ENCODE measurements at regions not wholly inside any gene's neighbourhood (a gene's known extent, or its start where the extent isn't known, plus 50 kb on each side); places are given as distances from the start of the nearest gene placed in this dataset.

DNA sequence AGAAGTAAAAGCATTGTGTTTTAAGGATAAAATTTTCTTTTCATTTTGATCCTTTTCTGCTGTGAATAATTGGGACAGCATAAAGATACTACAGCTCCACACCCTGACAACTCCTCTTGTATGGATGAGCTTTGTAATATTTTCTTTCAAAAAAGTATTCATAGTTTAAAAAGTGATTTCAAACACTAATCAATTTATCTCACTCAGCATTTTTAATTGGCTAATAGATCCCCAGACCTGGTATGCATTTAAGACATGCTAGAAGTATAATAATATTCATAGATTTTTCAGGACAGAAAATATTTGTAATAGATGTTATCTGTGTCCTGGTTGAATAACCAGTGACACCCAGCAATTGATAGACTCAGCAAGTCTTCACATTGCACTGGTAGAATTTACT, 510.7 kb downstream of the RIT2 start:
- no peaks in the 10 kb centered on the region for H3K4me1 Mint-ChIP-seq
- H3K27me3 Mint-ChIP-seq: no peaks in the 10 kb centered on the region
- no peaks in the 10 kb centered on the region for H3K36me3 Mint-ChIP-seq (ENCODE audit: low read depth)
- DNase-seq (no peak), ATAC-seq (no peak)
- H3K9me3 ChIP-seq (ENCODE audit: control insufficient read depth, low read length, poor library complexity, severe bottlenecking): no peaks in the 10 kb centered on the region
- H3K4me3 Mint-ChIP-seq: no peak overlapping the region
- no peak overlapping the region for H3K27ac Mint-ChIP-seq

DNA sequence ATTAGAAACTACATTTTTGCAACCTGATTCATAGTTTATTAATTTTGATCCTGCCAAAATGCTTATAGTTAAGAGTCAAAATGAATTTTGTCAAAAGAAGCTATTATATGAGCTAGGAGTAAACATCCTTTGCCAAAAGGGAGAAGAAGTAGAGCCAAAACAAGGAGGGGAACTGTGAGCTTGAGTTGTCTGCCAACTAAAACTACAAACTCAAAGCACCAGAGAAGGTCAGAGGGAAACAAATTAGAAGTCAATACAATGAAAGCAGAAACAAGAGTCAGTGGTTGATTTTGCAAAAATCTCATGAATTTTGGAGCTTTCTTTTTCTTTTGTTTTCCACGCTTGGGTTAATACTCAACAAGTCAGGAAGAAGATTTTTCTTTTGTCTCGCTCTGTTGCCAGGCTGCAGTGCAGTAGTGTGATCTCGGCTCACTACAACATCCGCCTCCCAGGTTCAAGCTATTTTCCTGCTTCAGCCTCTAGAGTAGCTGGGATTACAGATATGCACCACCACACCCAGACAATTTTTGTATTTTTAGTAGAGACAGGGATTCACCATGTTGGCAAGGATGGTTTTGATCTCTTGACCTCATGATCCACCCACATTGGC, 508.5 kb downstream of the RIT2 start:
- Mint-ChIP-seq H3K27ac (no peak overlapping the region), H3K27me3 (no peaks in the 10 kb centered on the region), H3K4me3 (no peak overlapping the region), H3K36me3 (ENCODE audit: low read depth) (no peaks in the 10 kb centered on the region), H3K4me1 (no peaks in the 10 kb centered on the region)
- H3K9me3 ChIP-seq (ENCODE audit: control insufficient read depth, low read length, poor library complexity, severe bottlenecking): no peaks in the 10 kb centered on the region
- DNase-seq: no peak
- no peak for ATAC-seq

DNA sequence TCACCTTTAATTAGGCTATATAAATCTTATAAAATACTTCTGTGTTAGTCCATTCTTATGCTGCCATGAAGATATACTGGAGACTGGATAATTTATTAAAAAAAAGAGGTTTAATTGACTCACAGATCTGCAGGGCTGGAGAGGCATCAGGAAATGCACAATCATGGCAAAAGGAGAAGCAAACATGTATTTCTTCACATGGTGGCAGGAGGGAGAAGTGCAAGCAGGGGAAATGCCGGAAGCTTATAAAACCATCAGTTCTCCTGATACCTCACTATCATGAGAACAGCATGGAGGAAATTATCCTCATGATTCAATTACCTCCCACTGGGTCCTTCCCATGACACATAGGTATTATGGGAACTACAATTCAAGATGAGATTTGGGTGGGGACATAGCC, 504.4 kb downstream of the RIT2 start:
- Mint-ChIP-seq H3K4me1 (no peaks in the 10 kb centered on the region), H3K27ac (no peak overlapping the region), H3K36me3 (ENCODE audit: low read depth) (no peaks in the 10 kb centered on the region), H3K4me3 (no peak overlapping the region), H3K27me3 (no peaks in the 10 kb centered on the region)
- DNase-seq (no peak), ATAC-seq (no peak)
- H3K9me3 ChIP-seq (ENCODE audit: control insufficient read depth, low read length, poor library complexity, severe bottlenecking): no peaks in the 10 kb centered on the region

DNA sequence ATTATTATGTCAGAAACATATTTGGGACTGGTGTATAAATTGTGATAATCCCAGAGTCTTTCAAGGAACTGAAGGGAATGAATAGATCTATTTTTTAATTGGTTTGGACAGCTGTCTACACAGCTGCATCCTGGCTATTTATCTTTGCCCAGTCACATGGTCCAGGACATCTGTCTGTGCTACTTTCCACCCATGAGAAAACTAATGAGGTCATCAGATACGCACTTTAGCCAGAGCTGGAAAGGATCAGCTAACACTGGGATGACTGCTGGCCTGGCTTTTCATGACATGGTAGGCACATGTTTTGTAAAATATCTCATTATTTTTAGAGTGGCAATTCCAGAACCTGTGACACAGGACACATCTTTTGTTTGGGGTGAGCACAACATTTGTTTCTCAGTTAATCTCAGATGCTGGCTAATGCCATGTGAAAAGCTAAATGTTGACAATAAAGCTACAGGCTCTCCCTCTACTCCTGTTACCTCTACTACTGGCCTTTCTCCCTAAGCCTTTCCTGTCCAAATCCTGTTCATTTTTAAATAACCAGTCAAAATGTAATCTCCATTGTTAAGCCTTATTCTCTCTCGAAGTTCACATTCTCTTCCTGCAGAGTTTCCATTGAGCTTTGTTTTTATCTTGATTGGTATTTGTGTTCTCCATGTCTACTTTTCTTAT, 500.7 kb downstream of the RIT2 start:
- H3K9me3 ChIP-seq (ENCODE audit: control insufficient read depth, low read length, poor library complexity, severe bottlenecking): no peaks in the 10 kb centered on the region
- ATAC-seq: no peak
- Mint-ChIP-seq H3K4me3 (no peak overlapping the region), H3K27me3 (no peaks in the 10 kb centered on the region), H3K27ac (no peak overlapping the region), H3K36me3 (ENCODE audit: low read depth) (no peaks in the 10 kb centered on the region), H3K4me1 (no peaks in the 10 kb centered on the region)
- no peak for DNase-seq

GRCh38 chr18:42617221-42617620, 498.3 kb downstream of the RIT2 start:
- no peak for DNase-seq
- Mint-ChIP-seq H3K4me1 (no peaks in the 10 kb centered on the region), H3K27ac (no peak overlapping the region), H3K27me3 (no peaks in the 10 kb centered on the region), H3K36me3 (ENCODE audit: low read depth) (no peaks in the 10 kb centered on the region), H3K4me3 (no peak overlapping the region)
- H3K9me3 ChIP-seq (ENCODE audit: control insufficient read depth, low read length, poor library complexity, severe bottlenecking): no peaks in the 10 kb centered on the region
- ATAC-seq: no peak

GRCh38 chr18:42619771-42620170, 495.7 kb downstream of the RIT2 start:
- H3K9me3 ChIP-seq (ENCODE audit: control insufficient read depth, low read length, poor library complexity, severe bottlenecking): no peaks in the 10 kb centered on the region
- Mint-ChIP-seq H3K27me3 (no peaks in the 10 kb centered on the region), H3K36me3 (ENCODE audit: low read depth) (no peaks in the 10 kb centered on the region), H3K4me1 (no peaks in the 10 kb centered on the region), H3K27ac (no peak overlapping the region), H3K4me3 (no peak overlapping the region)
- no peak for ATAC-seq
- DNase-seq: no peak

GRCh38 chr18:42620657-42621056, 494.8 kb downstream of the RIT2 start:
- no peak for ATAC-seq

DNA sequence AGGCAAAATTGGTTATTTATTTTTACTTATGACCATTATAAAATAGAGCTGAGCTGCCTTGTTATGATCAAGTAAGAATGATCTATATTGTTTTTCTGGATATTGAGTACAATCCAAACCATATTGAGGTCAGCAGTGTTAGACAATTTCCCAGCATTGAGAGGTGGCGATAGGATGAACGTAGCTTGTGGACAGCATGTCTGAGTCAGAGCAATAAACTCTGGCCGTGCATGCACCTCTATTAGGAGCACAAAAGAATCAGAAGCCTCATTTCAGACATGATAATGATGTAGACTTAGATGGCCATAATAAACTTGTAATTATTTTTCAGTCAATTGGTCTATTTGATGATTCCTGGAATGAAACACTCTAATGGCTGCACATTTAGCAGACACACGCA, 491.6 kb downstream of the RIT2 start:
- DNase-seq (no peak), ATAC-seq (no peak)
- Mint-ChIP-seq H3K4me3 (no peak overlapping the region), H3K27ac (no peak overlapping the region), H3K4me1 (no peaks in the 10 kb centered on the region), H3K36me3 (ENCODE audit: low read depth) (no peaks in the 10 kb centered on the region), H3K27me3 (no peaks in the 10 kb centered on the region)
- H3K9me3 ChIP-seq (ENCODE audit: control insufficient read depth, low read length, poor library complexity, severe bottlenecking): no peaks in the 10 kb centered on the region

More at GRCh38 chr18:42620657-42621056, 494.8 kb downstream of the RIT2 start:
- no peak for DNase-seq
- no peaks in the 10 kb centered on the region for H3K27me3 Mint-ChIP-seq
- H3K27ac Mint-ChIP-seq: no peak overlapping the region
- no peaks in the 10 kb centered on the region for H3K36me3 Mint-ChIP-seq (ENCODE audit: low read depth)
- no peaks in the 10 kb centered on the region for H3K9me3 ChIP-seq (ENCODE audit: control insufficient read depth, low read length, poor library complexity, severe bottlenecking)
- no peak overlapping the region for H3K4me3 Mint-ChIP-seq
- H3K4me1 Mint-ChIP-seq: no peaks in the 10 kb centered on the region

GRCh38 chr18:42632801-42633200, 482.7 kb downstream of the RIT2 start:
- H3K27ac Mint-ChIP-seq: no peak overlapping the region
- DNase-seq (no peak), ATAC-seq (no peak)
- no peaks in the 10 kb centered on the region for H3K9me3 ChIP-seq (ENCODE audit: control insufficient read depth, low read length, poor library complexity, severe bottlenecking)
- no peak overlapping the region for H3K4me3 Mint-ChIP-seq
- no peaks in the 10 kb centered on the region for H3K36me3 Mint-ChIP-seq (ENCODE audit: low read depth)
- no peaks in the 10 kb centered on the region for H3K27me3 Mint-ChIP-seq
- no peaks in the 10 kb centered on the region for H3K4me1 Mint-ChIP-seq

DNA sequence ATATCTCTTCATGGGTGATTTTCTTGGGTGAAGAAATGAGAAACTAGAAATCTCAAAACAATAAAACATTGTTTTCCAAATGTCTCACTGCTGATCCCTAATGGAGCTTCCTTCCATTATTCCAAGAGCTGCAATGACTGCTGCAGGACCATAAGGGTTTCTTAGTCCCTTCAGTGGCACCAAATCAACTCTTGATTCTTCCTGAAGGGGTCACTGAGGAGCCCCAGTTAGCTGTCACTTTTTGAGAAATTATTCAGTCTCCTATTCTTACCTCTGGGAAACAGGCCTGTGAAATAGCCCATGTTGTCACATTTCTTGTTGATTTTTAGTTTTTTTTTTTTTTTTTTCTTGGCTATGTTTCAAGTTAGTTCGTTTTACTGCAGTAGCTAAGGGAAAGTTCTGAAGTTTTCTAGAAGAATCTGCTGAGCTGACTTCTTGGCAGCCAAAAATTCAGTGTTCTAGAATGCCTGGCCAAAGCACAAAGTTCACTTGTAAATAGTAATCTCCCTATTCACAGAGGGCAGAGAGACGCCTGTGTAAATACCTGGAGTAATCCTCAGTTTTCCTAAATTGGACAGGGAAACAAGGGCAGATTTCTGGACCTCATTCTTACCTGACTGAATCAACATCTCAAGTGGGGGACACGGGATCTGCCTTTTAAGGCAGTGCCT, 480.0 kb downstream of the RIT2 start:
- H3K4me3 Mint-ChIP-seq: no peak overlapping the region
- no peaks in the 10 kb centered on the region for H3K27me3 Mint-ChIP-seq
- H3K27ac Mint-ChIP-seq: no peak overlapping the region
- no peaks in the 10 kb centered on the region for H3K9me3 ChIP-seq (ENCODE audit: control insufficient read depth, low read length, poor library complexity, severe bottlenecking)
- H3K36me3 Mint-ChIP-seq (ENCODE audit: low read depth): no peaks in the 10 kb centered on the region
- no peaks in the 10 kb centered on the region for H3K4me1 Mint-ChIP-seq
- DNase-seq: no peak
- no peak for ATAC-seq

DNA sequence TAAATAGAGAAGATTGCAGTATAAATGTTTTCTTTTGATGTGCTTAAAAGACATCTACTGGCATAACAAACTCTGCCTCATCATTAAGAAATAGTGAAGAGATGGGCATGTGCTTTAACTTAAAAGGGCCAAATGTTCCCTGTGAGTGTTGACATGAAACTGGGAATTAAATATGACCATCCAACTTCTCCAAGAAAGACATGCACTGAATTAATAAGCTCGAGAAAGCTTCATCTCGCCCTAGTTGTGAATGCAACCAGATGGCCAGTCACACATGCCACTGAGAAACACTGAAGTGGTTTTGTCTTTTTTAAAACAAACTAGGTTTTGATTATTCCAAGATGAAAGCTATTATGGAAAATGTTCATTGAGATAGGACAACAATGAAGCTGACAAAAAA, 479.2 kb downstream of the RIT2 start:
- Mint-ChIP-seq H3K36me3 (ENCODE audit: low read depth) (no peaks in the 10 kb centered on the region), H3K4me1 (no peaks in the 10 kb centered on the region), H3K27ac (no peak overlapping the region), H3K4me3 (no peak overlapping the region), H3K27me3 (no peaks in the 10 kb centered on the region)
- DNase-seq (no peak), ATAC-seq (no peak)
- no peaks in the 10 kb centered on the region for H3K9me3 ChIP-seq (ENCODE audit: control insufficient read depth, low read length, poor library complexity, severe bottlenecking)

DNA sequence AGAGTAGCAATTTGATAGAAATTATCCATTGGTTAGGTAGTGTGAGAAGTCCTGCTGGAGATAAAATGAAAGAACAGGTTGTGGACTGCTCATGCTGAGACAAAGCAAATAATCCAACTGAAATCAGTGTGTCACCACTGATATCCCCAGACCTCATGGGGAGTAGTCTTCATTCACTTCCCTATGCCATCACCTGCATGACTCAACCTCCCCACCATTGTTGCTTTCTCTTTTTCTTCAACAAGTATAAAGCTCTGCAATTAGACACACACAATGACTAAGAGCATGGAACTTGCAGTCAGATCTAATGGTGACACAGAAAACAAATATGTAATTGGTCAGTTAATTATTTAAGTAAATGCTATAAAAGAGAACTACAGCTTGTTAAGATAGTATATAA, 475.3 kb downstream of the RIT2 start:
- Mint-ChIP-seq H3K27ac (no peak overlapping the region), H3K27me3 (no peaks in the 10 kb centered on the region), H3K4me1 (no peaks in the 10 kb centered on the region), H3K36me3 (ENCODE audit: low read depth) (no peaks in the 10 kb centered on the region), H3K4me3 (no peak overlapping the region)
- DNase-seq (no peak), ATAC-seq (no peak)
- H3K9me3 ChIP-seq (ENCODE audit: control insufficient read depth, low read length, poor library complexity, severe bottlenecking): no peaks in the 10 kb centered on the region

DNA sequence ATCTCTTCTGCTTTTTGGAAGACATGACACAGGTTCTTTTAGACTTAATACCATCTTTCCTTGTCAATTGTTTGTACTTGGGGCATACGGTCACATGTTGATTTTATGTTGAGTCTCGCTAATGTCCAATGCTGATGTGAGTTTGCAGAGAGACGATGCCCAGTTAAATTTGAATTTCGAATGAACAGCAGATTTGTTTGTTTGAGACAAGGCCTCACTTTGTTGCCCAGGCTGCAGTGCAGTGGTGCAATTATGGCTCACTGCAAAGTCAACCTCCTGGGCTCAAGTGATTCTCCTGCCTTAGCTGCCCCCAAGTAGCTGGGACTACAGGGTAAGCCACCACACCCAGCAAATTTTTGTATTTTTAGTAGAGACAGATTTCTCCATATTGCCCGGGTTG, 473.5 kb downstream of the RIT2 start:
- no peaks in the 10 kb centered on the region for H3K9me3 ChIP-seq (ENCODE audit: control insufficient read depth, low read length, poor library complexity, severe bottlenecking)
- Mint-ChIP-seq H3K36me3 (ENCODE audit: low read depth) (no peaks in the 10 kb centered on the region), H3K27me3 (no peaks in the 10 kb centered on the region), H3K4me3 (no peak overlapping the region), H3K4me1 (no peaks in the 10 kb centered on the region), H3K27ac (no peak overlapping the region)
- no peak for DNase-seq
- ATAC-seq: no peak

DNA sequence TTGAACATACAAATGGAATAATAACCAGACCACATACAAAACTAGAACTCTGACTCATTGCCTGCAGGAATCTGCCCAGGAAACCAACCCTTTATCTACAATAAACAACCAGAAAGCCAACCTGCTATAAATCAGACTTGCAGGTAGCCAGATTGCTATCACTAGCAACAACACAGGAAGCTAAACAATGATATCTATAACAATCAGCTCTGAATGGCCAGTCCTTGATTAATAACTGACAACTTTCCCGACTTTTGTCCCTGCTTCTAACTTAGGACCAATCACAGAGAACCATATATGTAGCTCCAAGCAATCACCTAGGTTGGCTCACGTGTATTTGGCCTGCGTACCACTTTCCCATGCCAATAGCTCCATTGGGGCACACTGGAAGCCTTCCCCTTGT, 470.8 kb downstream of the RIT2 start:
- ATAC-seq: no peak
- no peaks in the 10 kb centered on the region for H3K36me3 Mint-ChIP-seq (ENCODE audit: low read depth)
- H3K9me3 ChIP-seq (ENCODE audit: control insufficient read depth, low read length, poor library complexity, severe bottlenecking): no peaks in the 10 kb centered on the region
- no peaks in the 10 kb centered on the region for H3K27me3 Mint-ChIP-seq
- DNase-seq: no peak
- H3K27ac Mint-ChIP-seq: no peak overlapping the region
- H3K4me1 Mint-ChIP-seq: no peaks in the 10 kb centered on the region
- H3K4me3 Mint-ChIP-seq: no peak overlapping the region

All from T-helper 17 cell (primary cell).